K562 (cell line): ENCODE measurements at regions not wholly inside any gene's neighbourhood (a gene's known extent, or its start where the extent isn't known, plus 50 kb on each side); places are given as distances from the start of the nearest gene placed in this dataset.

Experiments used
- ATAC-seq: fragments of 200-7000 bp; cut with Tn5 transposase; 3 replicates; pipeline ENCODE4 v1.9.1; 2020; ENCODE audit warnings: moderate library complexity
- BruUV-seq: library from RNA; stranded (reverse); fragments of 400-500 nt; replicated peaks from 2 replicates; lab custom pipeline; 2021; lab: Mats Ljungman, UMichigan
- CTCF ChIA-PET: fragments of 300-600 bp; formaldehyde crosslinking; extraction: SDS; loops from one replicate; lab custom pipeline; 2021; ENCODE audit warnings: low intra/inter-chr PET ratio; lab: Yijun Ruan, JAX
- POLR2A ChIA-PET: fragments of 300-600, 350-650 bp; sonication (Branson Sonifier 250); formaldehyde crosslinking; extraction: SDS; loops from one replicate; lab custom pipeline; 2021; ENCODE audit warnings: antibody characterized with exemption, inconsistent platforms; lab: Yijun Ruan, JAX
- DNase-seq, 4 experiments: peaks; one replicate each; pipeline versions ENCODE4 v3.0.0 to v3.0.0-alpha.2; 2011 to 2018; ENCODE audit warnings: low spot score in 3 of 4, mixed read lengths in 3 of 4; ENCODE audit errors: extremely low read depth in 1 of 4
- FAIRE-seq: peaks from 2 replicates; lab custom pipeline; 2011; peaks lifted over from hg19 to GRCh38; lab: Jason Lieb, UNC
- H2AFZ ChIP-seq: 2 replicates; pipeline ENCODE4 v1.6.0; 2011; ENCODE audit warnings: low read depth, low read length, control low read depth, inconsistent platforms
- H3K27ac ChIP-seq: fragments of 200-600 bp; 3 replicates; pipeline ENCODE4 v1.8.0; 2011; ENCODE audit warnings: low read depth, mild to moderate bottlenecking, control low read depth, inconsistent platforms, low read length, moderate library complexity, mixed read lengths; ENCODE audit errors: extremely low read depth
- H3K27me3 ChIP-seq, 2 experiments: fragments of 300-600 bp in 1 of 2; 2 replicates in 1 of 2; 3 replicates in 1 of 2; pipeline versions ENCODE4 v1.6.0 to v1.8.0; 2011; ENCODE audit warnings: inconsistent platforms in 2 of 2, low read length in 2 of 2, mild to moderate bottlenecking in 1 of 2, mixed read lengths in 1 of 2, moderate library complexity in 1 of 2; ENCODE audit not compliant: control insufficient read depth in 2 of 2, insufficient read depth in 2 of 2
- H3K36me3 ChIP-seq: fragments of 300-600 bp; 3 replicates; pipeline ENCODE4 v1.8.0; 2011; ENCODE audit warnings: mild to moderate bottlenecking, low read length, inconsistent platforms; ENCODE audit not compliant: control insufficient read depth, insufficient read depth
- H3K4me1 ChIP-seq, 2 experiments: fragments of 200-600 bp in 1 of 2; replicated peaks in 1 of 2; 2 replicates in 1 of 2; 3 replicates in 1 of 2; pipeline versions ENCODE4 v1.5.1 to v1.8.0; 2011; ENCODE audit warnings: inconsistent platforms in 2 of 2, low read length in 2 of 2, mild to moderate bottlenecking in 1 of 2, mixed read lengths in 1 of 2, moderate library complexity in 1 of 2; ENCODE audit not compliant: control insufficient read depth in 2 of 2, insufficient read depth in 2 of 2
- H3K4me2 ChIP-seq: 2 replicates; pipeline ENCODE4 v1.6.1; 2011; ENCODE audit warnings: low read length, control low read depth, inconsistent platforms, mixed read lengths; ENCODE audit not compliant: insufficient read depth
- H3K4me3 ChIP-seq: fragments of 200-600 bp; sonication (generic), shearing (Covaris generic); 2 replicates; pipeline ENCODE4 v1.5.1; 2016; ENCODE audit warnings: control low read depth, inconsistent platforms
- H3K79me2 ChIP-seq: fragments of 200-600 bp; 3 replicates; pipeline ENCODE4 v1.8.0; 2011; ENCODE audit warnings: low read length, inconsistent platforms; ENCODE audit not compliant: control insufficient read depth, insufficient read depth
- H3K9ac ChIP-seq, 2 experiments: 2 replicates each; pipeline versions ENCODE4 v1.6.0 to v1.6.1; 2011; ENCODE audit warnings: low read depth in 2 of 2, low read length in 2 of 2, control low read depth in 1 of 2, inconsistent platforms in 1 of 2, mild to moderate bottlenecking in 1 of 2, mixed read lengths in 1 of 2; ENCODE audit not compliant: insufficient read depth in 1 of 2
- H3K9me1 ChIP-seq: one replicate; pipeline ENCODE4 v1.6.0; 2011; ENCODE audit warnings: inconsistent platforms, mild to moderate bottlenecking, low read length, moderate library complexity; ENCODE audit not compliant: control insufficient read depth, insufficient read depth
- H3K9me3 ChIP-seq: replicated peaks from 2 replicates; pipeline ENCODE4 v1.5.1; 2011; ENCODE audit warnings: low read depth, low read length, inconsistent platforms; ENCODE audit not compliant: control insufficient read depth, insufficient read depth
- H4K20me1 ChIP-seq: replicated peaks from 2 replicates; pipeline ENCODE4 v1.6.1; 2011; ENCODE audit warnings: low read length, inconsistent platforms, mixed read lengths; ENCODE audit not compliant: control insufficient read depth, insufficient read depth
- ADNP ChIP-seq: fragments of 200-800 bp; sonication (Bioruptor generic); IDR thresholded peaks from 2 replicates; pipeline ENCODE4 v1.6.1; 2016; ENCODE audit warnings: missing genetic modification characterization, missing compliant biosample characterization
- BHLHE40 ChIP-seq: IDR thresholded peaks from 2 replicates; pipeline ENCODE4 v1.6.1; 2011; ENCODE audit warnings: low read length, improper control_type of control experiment
- CREB1 ChIP-seq, 2 experiments: sonication (generic) in 1 of 2; formaldehyde crosslinking in 1 of 2; IDR thresholded peaks; 2 replicates each; pipeline versions ENCODE4 v1.6.1 to v1.8.0; 2012 to 2022; ENCODE audit warnings: inconsistent platforms in 1 of 2, mild to moderate bottlenecking in 1 of 2, missing genetic modification reagents in 1 of 2, moderate library complexity in 1 of 2
- DIDO1 ChIP-seq: fragments of 450-650 bp; IDR thresholded peaks from 2 replicates; pipeline ENCODE4 v1.6.1; 2016; ENCODE audit warnings: low read depth, missing biosample characterization, missing genetic modification characterization
- ESRRA ChIP-seq: fragments of 450-650 bp; IDR thresholded peaks from 2 replicates; pipeline ENCODE4 v1.6.1; 2014; ENCODE audit warnings: low read depth, mild to moderate bottlenecking, moderate library complexity, borderline replicate concordance
- HLTF ChIP-seq: fragments of 450-650 bp; IDR thresholded peaks from 2 replicates; pipeline ENCODE4 v1.6.1; 2016
- ID3 ChIP-seq, 2 experiments: fragments of 250-450 bp in 1 of 2; fragments of 450-650 bp in 1 of 2; sonication (Bioruptor Pico) in 1 of 2; IDR thresholded peaks; 2 replicates each; pipeline versions ENCODE4 v1.6.1 to v1.8.0; 2016 to 2021; ENCODE audit warnings: mild to moderate bottlenecking in 2 of 2, moderate library complexity in 2 of 2, missing compliant biosample characterization in 1 of 2, missing genetic modification characterization in 1 of 2
- KDM4B ChIP-seq, 2 experiments: fragments of 450-650 bp in 1 of 2; sonication (generic) in 1 of 2; IDR thresholded peaks; 2 replicates each; pipeline ENCODE4 v1.6.1; 2016 to 2017; ENCODE audit warnings: borderline replicate concordance in 2 of 2, antibody characterized with exemption in 1 of 2, low read depth in 1 of 2, mild to moderate bottlenecking in 1 of 2
- NCOA4 ChIP-seq: fragments of 450-650 bp; IDR thresholded peaks from 2 replicates; pipeline ENCODE4 v1.6.1; 2018; ENCODE audit warnings: mild to moderate bottlenecking; ENCODE audit not compliant: partially characterized antibody
- NR4A1 ChIP-seq, 2 experiments: fragments of 250-450 bp in 1 of 2; fragments of 450-650 bp in 1 of 2; sonication (Bioruptor Pico) in 1 of 2; IDR thresholded peaks; 2 replicates each; pipeline versions ENCODE4 v1.4.0 to v1.6.1; 2016 to 2020; ENCODE audit warnings: mild to moderate bottlenecking in 2 of 2, missing compliant biosample characterization in 1 of 2, missing genetic modification characterization in 1 of 2, moderate library complexity in 1 of 2
- PHB ChIP-seq: fragments of 250-450 bp; sonication (Bioruptor Pico); IDR thresholded peaks from 2 replicates; pipeline ENCODE4 v1.5.0; 2021
- SRSF7 ChIP-seq: fragments of 200-400 bp; formaldehyde crosslinking; optimal IDR thresholded peaks from 2 replicates; pipeline ENCODE3; 2017; ENCODE audit warnings: mild to moderate bottlenecking, low read depth, low read length
- STAT5A ChIP-seq: IDR thresholded peaks from 2 replicates; pipeline ENCODE4 v1.6.1; 2012; ENCODE audit warnings: low read length, inconsistent platforms, borderline replicate concordance
- TFAM ChIP-seq: fragments of 250-450 bp; sonication (Bioruptor Pico); conservative IDR thresholded peaks from 2 replicates; pipeline ENCODE4 v1.5.0; 2021; ENCODE audit warnings: mild to moderate bottlenecking, moderate library complexity
- ZBTB8A ChIP-seq: fragments of 450-650 bp; IDR thresholded peaks from 2 replicates; pipeline ENCODE4 v1.6.1; 2018; ENCODE audit warnings: mild to moderate bottlenecking, moderate library complexity; ENCODE audit not compliant: partially characterized antibody
- ZFP1 ChIP-seq: fragments of 450-650 bp; formaldehyde crosslinking; IDR thresholded peaks from 2 replicates; pipeline ENCODE4 v1.4.0; 2020; ENCODE audit warnings: mild to moderate bottlenecking, mixed read lengths
- ZNF140 ChIP-seq: fragments of 250-450 bp; sonication (Bioruptor Pico); IDR thresholded peaks from 2 replicates; pipeline ENCODE4 v1.8.0; 2021; ENCODE audit warnings: moderate library complexity, mild to moderate bottlenecking, inconsistent platforms
- ZNF280B ChIP-seq: fragments of 250-450 bp; sonication (Bioruptor Pico); IDR thresholded peaks from 2 replicates; pipeline ENCODE4 v1.5.1; 2021; ENCODE audit warnings: mild to moderate bottlenecking
- in situ Hi-C: fragments of 300-500 bp; cut with MboI; formaldehyde crosslinking; loops from 4 replicates; pipeline ENCODE4 v1.15.0; 2018; ENCODE audit warnings: inconsistent platforms, mixed read lengths
- intact Hi-C: fragments of 100-400 bp; cut with micrococcal nuclease; formaldehyde crosslinking; loops from 2 replicates; pipeline ENCODE4 v1.14.2; 2022
- TF ChIP-seq, protein P1 (sequence below): fragments of 450-650 bp; IDR thresholded peaks from 2 replicates; pipeline ENCODE4 v1.6.1; 2016; ENCODE audit warnings: missing biosample characterization, missing genetic modification characterization

DNA sequence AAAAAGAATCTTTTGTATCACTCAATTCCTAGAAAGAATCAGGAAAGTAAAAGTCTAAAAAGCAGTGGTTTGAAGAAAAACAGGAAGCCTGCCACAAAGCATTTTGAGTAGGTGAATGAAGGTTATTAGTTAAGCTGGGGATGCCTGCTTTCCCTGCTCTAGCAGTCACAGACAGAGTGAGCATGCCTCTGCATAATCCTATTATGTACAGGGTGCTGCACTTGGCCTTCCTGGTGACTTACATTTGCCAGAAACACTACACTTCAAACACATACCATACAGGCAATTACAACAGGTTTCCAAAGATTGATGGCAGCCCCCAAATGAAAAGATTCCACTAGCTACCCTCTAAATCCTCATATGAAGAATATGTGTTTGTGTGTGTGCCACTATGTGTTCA is 130.8 kb downstream of the TPBG start:
- FAIRE-seq, result no peak
- no peak for ATAC-seq
- H4K20me1 ChIP-seq, result no peaks in the 10 kb centered on the region
- intact Hi-C loops (no loop called here), in situ Hi-C loops (no loop called here)
- DNase-seq, result no peak
- no peak overlapping the region for H3K4me3 ChIP-seq
- TF ChIP-seq ZNF140 (no peak), ZFP1 (CRISPR knock-in tag) (no peak), HLTF (no peak), ZBTB8A (no peak), PHB (no peak), NCOA4 (no peak), ZNF280B (CRISPR knock-in tag) (no peak), SRSF7 (no peak), BHLHE40 (no peak), NR4A1 (CRISPR knock-in tag; IDR thresholded peaks at IDR 0.05) (no peak), NR4A1 (tag; IDR thresholded peaks at IDR 0.05) (no peak), DIDO1 (tag) (no peak), ID3 (CRISPR knock-in tag; IDR thresholded peaks at IDR 0.05) (no peak), ID3 (tag; IDR thresholded peaks at IDR 0.05) (no peak), STAT5A (no peak), TFAM (CRISPR knock-in tag) (no peak), ESRRA (no peak), ADNP (tag) (no peak), KDM4B (IDR thresholded peaks at IDR 0.05; ENCODE audit: borderline replicate concordance in 2 of 2, low read depth in 1 of 2) (no peak), CREB1 (IDR thresholded peaks at IDR 0.05) (no peak), CREB1 (CRISPR knock-in tag; IDR thresholded peaks at IDR 0.05) (no peak)
- TF ChIP-seq, protein P1, sequence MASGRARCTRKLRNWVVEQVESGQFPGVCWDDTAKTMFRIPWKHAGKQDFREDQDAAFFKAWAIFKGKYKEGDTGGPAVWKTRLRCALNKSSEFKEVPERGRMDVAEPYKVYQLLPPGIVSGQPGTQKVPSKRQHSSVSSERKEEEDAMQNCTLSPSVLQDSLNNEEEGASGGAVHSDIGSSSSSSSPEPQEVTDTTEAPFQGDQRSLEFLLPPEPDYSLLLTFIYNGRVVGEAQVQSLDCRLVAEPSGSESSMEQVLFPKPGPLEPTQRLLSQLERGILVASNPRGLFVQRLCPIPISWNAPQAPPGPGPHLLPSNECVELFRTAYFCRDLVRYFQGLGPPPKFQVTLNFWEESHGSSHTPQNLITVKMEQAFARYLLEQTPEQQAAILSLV (tag), result no peak
- H3K9me1 ChIP-seq, result no peaks in the 10 kb centered on the region
- no peak overlapping the region for H3K4me2 ChIP-seq
- no peaks in the 10 kb centered on the region for H3K36me3 ChIP-seq
- no peaks in the 10 kb centered on the region for H3K79me2 ChIP-seq
- H3K4me1 ChIP-seq, result no peaks in the 10 kb centered on the region
- ChIA-PET POLR2A (no interaction called here), CTCF (no interaction called here)
- H3K9me3 ChIP-seq, result no peaks in the 10 kb centered on the region
- no TSS peak for BruUV-seq
- H3K27ac ChIP-seq, result no peak overlapping the region
- no peak overlapping the region for H3K9ac ChIP-seq
- H2AFZ ChIP-seq, result no peak overlapping the region
- H3K27me3 ChIP-seq, result no peaks in the 10 kb centered on the region
